ENCODE measurements at regions not wholly inside any gene's neighbourhood (a gene's known extent, or its start where the extent isn't known, plus 50 kb on each side); places are given as distances from the start of the nearest gene placed in this dataset.
A peak's percentile ranks its signal among the peaks of the same experiment; 100 is the strongest.
"Not testable (repeated sequence)": the region's sequence is repeated elsewhere in the genome, so short reads cannot be mapped to it uniquely, and the experiment has no call there.

GRCh38 chr3:63739474-63739873 is 79.6 kb upstream of the C3orf49 start:
- TF ChIP-seq Cebpa-rat (IDR thresholded peaks at IDR 0.05): no peak
- H3K36me3 ChIP-seq: no peaks in the 10 kb centered on the region
- H4K20me1 ChIP-seq: no peaks in the 10 kb centered on the region
- H3K4me2 ChIP-seq: no peak overlapping the region
- H3K9me3 ChIP-seq (replicated peaks in 1 of 11): no peaks in the 10 kb centered on the region
- H3K4me3 ChIP-seq: no peak overlapping the region
- no peak overlapping the region for H3K9ac ChIP-seq
- no peak overlapping the region for H3K27ac ChIP-seq
- no peaks in the 10 kb centered on the region for H3K27me3 ChIP-seq
- H3K4me1 ChIP-seq: no peaks in the 10 kb centered on the region

DNA sequence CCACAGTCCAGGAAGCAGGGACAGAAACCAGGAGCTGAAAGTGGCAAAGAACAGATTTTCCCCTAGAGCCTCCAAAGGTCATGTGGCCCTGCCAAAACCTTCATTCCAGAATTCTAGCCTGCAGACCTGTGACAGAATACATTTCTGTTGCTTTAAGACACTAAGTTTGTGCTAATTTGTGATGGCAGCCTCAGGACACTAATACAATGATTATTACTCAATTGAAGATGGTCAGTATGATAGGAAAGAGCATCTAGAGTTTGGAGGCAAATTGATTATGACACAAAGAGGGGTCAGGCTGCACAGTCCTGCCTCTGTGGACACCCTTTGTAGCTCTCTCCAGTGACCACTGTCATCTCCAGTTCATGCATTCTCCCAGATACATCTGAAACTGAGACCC is 79.0 kb upstream of the C3orf49 start:
- no peaks in the 10 kb centered on the region for H3K36me3 ChIP-seq
- no peak overlapping the region for H3K4me3 ChIP-seq
- H3K27ac ChIP-seq: no peak overlapping the region
- H4K20me1 ChIP-seq: no peaks in the 10 kb centered on the region
- TF ChIP-seq Cebpa-rat (IDR thresholded peaks at IDR 0.05): no peak
- H3K4me2 ChIP-seq: no peak overlapping the region
- no peaks in the 10 kb centered on the region for H3K27me3 ChIP-seq
- H3K9ac ChIP-seq: no peak overlapping the region
- no peaks in the 10 kb centered on the region for H3K9me3 ChIP-seq (replicated peaks in 1 of 11)
- H3K4me1 ChIP-seq: no peaks in the 10 kb centered on the region

DNA sequence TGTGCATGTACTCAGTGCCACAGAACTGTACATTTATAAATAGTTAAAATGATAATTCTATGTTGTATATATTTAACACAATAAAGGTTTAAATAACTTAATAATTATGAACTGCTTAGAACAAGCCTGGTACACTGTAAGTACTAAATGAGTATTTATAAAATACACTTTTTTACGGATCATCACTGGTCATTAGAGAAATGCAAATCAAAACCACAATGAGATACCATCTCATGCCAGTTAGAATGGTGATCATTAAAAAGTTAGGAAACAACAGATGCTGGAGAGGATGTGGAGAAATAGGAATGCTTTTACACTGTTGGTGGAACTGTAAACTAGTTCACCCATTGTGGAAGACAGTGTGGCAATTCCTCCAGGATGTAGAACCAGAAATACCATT is 74.4 kb upstream of the C3orf49 start:
- H4K20me1 ChIP-seq, H3K4me3 ChIP-seq, H3K27me3 ChIP-seq, H3K36me3 ChIP-seq, H3K9ac ChIP-seq, H3K4me2 ChIP-seq, H3K4me1 ChIP-seq, H3K27ac ChIP-seq: not testable (repeated sequence)
- peaks cover 0 to 13% (median 9%) of the 10 kb centered on the region in 11 experiments; a peak in 12 of 22 replicates for H3K9me3 ChIP-seq (replicated peaks in 1 of 11)

DNA sequence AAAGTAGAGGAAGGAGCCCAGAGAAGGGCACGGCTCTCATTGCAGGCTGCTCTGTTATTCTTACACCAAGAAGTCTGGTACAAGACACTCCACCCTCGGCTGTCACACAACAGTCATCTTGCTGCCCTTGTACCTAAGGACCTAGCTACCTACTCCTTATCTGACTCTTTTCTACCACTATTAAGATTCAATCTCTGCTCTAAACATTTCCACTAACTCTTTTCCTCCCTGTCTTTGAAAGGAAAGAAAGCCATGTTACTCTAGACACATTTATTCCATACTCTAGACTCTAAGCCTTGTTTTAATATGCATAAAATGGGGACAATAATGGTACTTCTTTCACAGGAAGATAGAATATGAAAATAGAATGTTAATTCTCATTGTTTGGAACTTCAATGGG is 73.3 kb upstream of the C3orf49 start:
- H3K27ac ChIP-seq: no peak overlapping the region
- H3K9me3 ChIP-seq (replicated peaks in 1 of 11): peaks cover 0 to 13% (median 9%) of the 10 kb centered on the region in 11 experiments; a peak in 12 of 22 replicates
- no peak overlapping the region for H3K4me3 ChIP-seq
- no peaks in the 10 kb centered on the region for H3K4me1 ChIP-seq
- no peak overlapping the region for H3K4me2 ChIP-seq
- no peak overlapping the region for H3K9ac ChIP-seq
- no peaks in the 10 kb centered on the region for H3K27me3 ChIP-seq
- TF ChIP-seq Cebpa-rat (IDR thresholded peaks at IDR 0.05): no peak
- H4K20me1 ChIP-seq: no peaks in the 10 kb centered on the region
- no peaks in the 10 kb centered on the region for H3K36me3 ChIP-seq

DNA sequence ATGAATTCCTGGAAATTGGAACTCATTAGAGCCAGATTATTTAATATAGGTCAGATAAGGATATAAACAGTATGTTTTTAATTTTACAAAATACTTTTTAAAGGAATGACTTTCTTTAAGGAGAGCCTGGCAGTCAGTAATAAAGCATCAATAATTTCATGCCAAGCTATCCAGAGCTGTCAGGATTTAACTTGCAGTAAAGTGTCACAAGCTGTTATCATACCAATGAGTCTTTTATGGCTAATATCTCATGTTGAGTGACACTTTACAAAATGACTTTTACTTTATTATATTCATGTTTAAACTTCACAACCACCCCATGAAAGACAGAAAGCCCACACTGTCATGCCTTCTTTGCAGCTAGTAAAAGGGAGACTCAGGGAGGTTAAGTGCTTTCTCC is 72.9 kb upstream of the C3orf49 start:
- Histone ChIP-seq H3K36me3 (no peaks in the 10 kb centered on the region), H3K4me1 (no peaks in the 10 kb centered on the region), H3K4me3 (no peak overlapping the region), H4K20me1 (no peaks in the 10 kb centered on the region), H3K27me3 (no peaks in the 10 kb centered on the region), H3K9me3 (replicated peaks in 1 of 11) (peaks cover 0 to 13% (median 9%) of the 10 kb centered on the region in 11 experiments; a peak in 12 of 22 replicates), H3K4me2 (no peak overlapping the region), H3K9ac (no peak overlapping the region), H3K27ac (no peak overlapping the region)
- TF ChIP-seq Cebpa-rat (IDR thresholded peaks at IDR 0.05): no peak

DNA sequence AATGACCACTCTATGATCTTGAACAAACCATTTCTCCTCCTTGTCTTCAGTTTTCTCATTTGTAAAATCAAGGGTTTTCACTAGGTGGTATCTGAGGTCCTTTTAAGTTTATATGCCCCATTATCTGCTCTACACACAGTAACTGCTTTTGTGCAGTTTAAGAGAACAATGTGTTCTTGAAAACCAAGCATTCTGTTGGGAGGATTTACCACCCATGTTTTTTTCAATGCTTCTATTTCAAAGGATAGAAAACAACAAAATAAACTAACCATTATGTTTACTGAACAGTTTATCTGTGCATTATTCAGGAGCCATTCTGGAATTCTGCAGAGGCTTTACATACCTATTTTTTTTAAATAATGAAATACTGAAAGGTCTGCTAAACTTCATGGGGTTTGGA is 67.6 kb upstream of the C3orf49 start:
- Histone ChIP-seq H4K20me1 (no peaks in the 10 kb centered on the region; a peak in 1 of 22 replicates), H3K36me3 (no peaks in the 10 kb centered on the region), H3K4me2 (no peak overlapping the region), H3K9me3 (replicated peaks in 1 of 11) (peaks cover 0 to 12% (median 9%) of the 10 kb centered on the region in 11 experiments; a peak in 12 of 22 replicates), H3K9ac (no peak overlapping the region), H3K4me1 (no peaks in the 10 kb centered on the region), H3K27ac (no peak overlapping the region), H3K4me3 (no peak overlapping the region), H3K27me3 (no peaks in the 10 kb centered on the region)
- no peak for TF ChIP-seq Cebpa-rat (IDR thresholded peaks at IDR 0.05)

GRCh38 chr3:63753567-63753966 is 65.5 kb upstream of the C3orf49 start:
- Histone ChIP-seq H3K4me2 (no peak overlapping the region), H3K27me3 (no peaks in the 10 kb centered on the region), H3K9ac (no peak overlapping the region), H3K27ac (no peak overlapping the region), H4K20me1 (no peaks in the 10 kb centered on the region; a peak in 1 of 22 replicates), H3K4me3 (no peak overlapping the region), H3K4me1 (peaks cover 0 to 9% (median 0%) of the 10 kb centered on the region in 10 experiments; a peak in 5 of 20 replicates), H3K9me3 (replicated peaks in 1 of 11) (no peaks in the 10 kb centered on the region), H3K36me3 (no peaks in the 10 kb centered on the region)
- TF ChIP-seq Cebpa-rat (IDR thresholded peaks at IDR 0.05): no peak

DNA sequence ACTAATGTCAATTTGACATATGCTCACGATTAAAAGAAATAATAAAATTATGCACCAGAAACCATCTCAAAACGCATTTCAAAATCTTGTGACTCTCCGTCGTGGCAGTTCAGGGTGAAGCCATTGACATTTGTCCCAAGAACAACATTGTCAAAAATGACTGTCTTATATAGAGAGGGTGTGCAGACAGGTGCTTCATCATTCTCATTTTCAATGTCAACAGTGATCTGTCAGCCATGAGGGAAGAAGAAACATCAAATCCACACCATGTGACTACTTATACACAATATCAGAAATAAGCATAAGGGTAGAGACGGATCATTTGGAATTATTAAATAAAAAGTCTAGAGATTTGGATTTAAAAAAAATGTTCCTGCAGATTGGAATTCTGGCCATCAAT is 65.1 kb upstream of the C3orf49 start:
- Histone ChIP-seq H3K27ac (no peak overlapping the region), H3K36me3 (no peaks in the 10 kb centered on the region), H3K27me3 (no peaks in the 10 kb centered on the region), H3K9ac (no peak overlapping the region), H3K4me3 (no peak overlapping the region), H4K20me1 (no peaks in the 10 kb centered on the region; a peak in 1 of 22 replicates), H3K4me2 (no peak overlapping the region), H3K9me3 (replicated peaks in 1 of 11) (no peaks in the 10 kb centered on the region), H3K4me1 (peaks cover 0 to 9% (median 0%) of the 10 kb centered on the region in 10 experiments; a peak in 5 of 20 replicates)
- TF ChIP-seq Cebpa-rat (IDR thresholded peaks at IDR 0.05): no peak

GRCh38 chr3:63762180-63762579 is 56.9 kb upstream of the C3orf49 start:
- no peak for TF ChIP-seq Cebpa-rat (IDR thresholded peaks at IDR 0.05)
- H3K27ac ChIP-seq: no peak overlapping the region
- H3K36me3 ChIP-seq: no peaks in the 10 kb centered on the region

DNA sequence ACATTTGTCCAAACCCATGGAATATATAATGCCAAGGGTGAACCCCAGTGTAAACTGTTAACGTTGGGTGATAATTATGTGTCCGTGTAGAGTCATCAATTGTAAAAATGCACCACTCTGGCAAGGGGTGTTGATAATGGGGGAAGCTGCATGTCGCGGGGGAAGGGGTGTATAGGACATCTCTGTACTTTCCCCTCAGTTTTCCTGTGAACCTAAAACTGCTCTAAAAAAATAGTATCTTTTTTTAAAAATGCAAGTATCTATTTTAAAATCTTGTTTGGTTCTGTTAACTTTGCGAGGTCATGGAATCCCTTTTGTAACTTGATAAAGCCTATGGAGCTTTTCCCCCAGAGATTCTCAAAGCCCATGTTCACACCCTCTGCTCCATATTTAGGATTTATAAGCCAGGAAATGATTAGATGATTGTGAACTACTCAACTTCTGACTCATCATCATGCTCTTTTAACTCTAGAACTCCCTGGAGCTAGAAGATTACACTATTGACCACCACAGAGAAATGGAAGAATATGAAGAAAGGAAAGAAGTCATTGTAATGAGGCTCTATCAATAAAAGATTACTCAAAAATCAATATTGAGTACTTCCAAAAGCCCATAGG is 56.1 kb upstream of the C3orf49 start:
- no peak for TF ChIP-seq Cebpa-rat (IDR thresholded peaks at IDR 0.05)
- Histone ChIP-seq H3K9ac (no peak overlapping the region), H3K4me1 (peaks cover 0 to 6% (median 0%) of the 10 kb centered on the region in 10 experiments; a peak in 1 of 20 replicates), H3K4me2 (0 out of 22 replicates have a peak overlapping the region, but pooled peaks of 1 of the 11 experiments have one; percentile 15), H3K36me3 (no peaks in the 10 kb centered on the region), H3K9me3 (replicated peaks in 1 of 11) (no peaks in the 10 kb centered on the region), H3K27me3 (no peaks in the 10 kb centered on the region), H3K27ac (no peak overlapping the region), H4K20me1 (no peaks in the 10 kb centered on the region), H3K4me3 (no peak overlapping the region)

More at GRCh38 chr3:63762180-63762579, 56.9 kb upstream of the C3orf49 start:
- H3K4me3 ChIP-seq: no peak overlapping the region
- H3K9me3 ChIP-seq (replicated peaks in 1 of 11): no peaks in the 10 kb centered on the region
- H3K4me2 ChIP-seq: no peak overlapping the region
- H3K4me1 ChIP-seq: peaks cover 0 to 9% (median 0%) of the 10 kb centered on the region in 10 experiments; a peak in 5 of 20 replicates
- H3K27me3 ChIP-seq: no peaks in the 10 kb centered on the region
- H3K9ac ChIP-seq: no peak overlapping the region
- no peaks in the 10 kb centered on the region for H4K20me1 ChIP-seq

Measured in BLaER1 treated with 17β-estradiol and CSF1 and Interleukin-3, amounts not matched to agents 10 nM and 100 nM (cell line).